ENCODE measurements at regions not wholly inside any gene's neighbourhood (a gene's known extent, or its start where the extent isn't known, plus 50 kb on each side); places are given as distances from the start of the nearest gene placed in this dataset.

DNA sequence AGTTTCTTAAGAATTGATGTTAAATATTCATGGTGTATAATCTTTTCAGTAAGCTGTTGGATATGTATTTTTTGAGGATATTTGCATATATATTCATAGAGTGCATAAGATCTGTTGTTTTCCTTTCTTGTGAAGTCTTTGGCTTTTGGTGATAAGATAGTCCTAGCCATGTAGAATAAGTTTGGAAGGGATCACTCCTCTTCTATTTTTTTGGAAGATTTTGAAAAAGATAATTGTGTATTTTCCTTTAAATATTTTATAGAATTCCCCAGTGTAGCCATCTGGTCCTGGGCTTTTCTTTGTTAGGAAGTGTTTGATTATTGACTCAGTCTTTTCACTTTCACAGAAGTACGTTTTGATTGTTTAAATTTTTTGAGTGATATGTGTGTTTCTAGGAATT, 318.8 kb upstream of the CDH10 start:
- ChIA-PET POLR2A (ENCODE audit: low non-redundant PET) (no interaction called here), CTCF (no interaction called here)
- Histone ChIP-seq H3K4me3 (ENCODE audit: low read depth, low read length, poor library complexity, severe bottlenecking) (no peak overlapping the region), H3K9me3 (ENCODE audit: low read depth, low read length, poor library complexity, severe bottlenecking) (no peaks in the 10 kb centered on the region), H3K27ac (ENCODE audit: low read depth, low read length, poor library complexity, severe bottlenecking) (no peak overlapping the region), H3K27me3 (replicated peaks; ENCODE audit: insufficient read depth, low read depth, low read length, poor library complexity) (no peaks in the 10 kb centered on the region), H3K36me3 (ENCODE audit: insufficient read depth, low read length, poor library complexity, severe bottlenecking) (no peaks in the 10 kb centered on the region), H3K4me1 (ENCODE audit: insufficient read depth, low read length, poor library complexity, severe bottlenecking) (no peaks in the 10 kb centered on the region)
- TF ChIP-seq EZH2 (IDR thresholded peaks at IDR 0.05; ENCODE audit: borderline replicate concordance, low read depth, low read length, poor library complexity, severe bottlenecking): no peak
- TF ChIP-seq, protein P1, sequence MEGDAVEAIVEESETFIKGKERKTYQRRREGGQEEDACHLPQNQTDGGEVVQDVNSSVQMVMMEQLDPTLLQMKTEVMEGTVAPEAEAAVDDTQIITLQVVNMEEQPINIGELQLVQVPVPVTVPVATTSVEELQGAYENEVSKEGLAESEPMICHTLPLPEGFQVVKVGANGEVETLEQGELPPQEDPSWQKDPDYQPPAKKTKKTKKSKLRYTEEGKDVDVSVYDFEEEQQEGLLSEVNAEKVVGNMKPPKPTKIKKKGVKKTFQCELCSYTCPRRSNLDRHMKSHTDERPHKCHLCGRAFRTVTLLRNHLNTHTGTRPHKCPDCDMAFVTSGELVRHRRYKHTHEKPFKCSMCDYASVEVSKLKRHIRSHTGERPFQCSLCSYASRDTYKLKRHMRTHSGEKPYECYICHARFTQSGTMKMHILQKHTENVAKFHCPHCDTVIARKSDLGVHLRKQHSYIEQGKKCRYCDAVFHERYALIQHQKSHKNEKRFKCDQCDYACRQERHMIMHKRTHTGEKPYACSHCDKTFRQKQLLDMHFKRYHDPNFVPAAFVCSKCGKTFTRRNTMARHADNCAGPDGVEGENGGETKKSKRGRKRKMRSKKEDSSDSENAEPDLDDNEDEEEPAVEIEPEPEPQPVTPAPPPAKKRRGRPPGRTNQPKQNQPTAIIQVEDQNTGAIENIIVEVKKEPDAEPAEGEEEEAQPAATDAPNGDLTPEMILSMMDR (conservative IDR thresholded peaks at IDR 0.05; ENCODE audit: low read depth, low read length): no peak
- intact Hi-C loops (cut with micrococcal nuclease; ENCODE audit: unreplicated experiment): no loop called here
- no peak for DNase-seq (ENCODE audit: low spot score)
- BruUV-seq (replicated peaks): no TSS peak

DNA sequence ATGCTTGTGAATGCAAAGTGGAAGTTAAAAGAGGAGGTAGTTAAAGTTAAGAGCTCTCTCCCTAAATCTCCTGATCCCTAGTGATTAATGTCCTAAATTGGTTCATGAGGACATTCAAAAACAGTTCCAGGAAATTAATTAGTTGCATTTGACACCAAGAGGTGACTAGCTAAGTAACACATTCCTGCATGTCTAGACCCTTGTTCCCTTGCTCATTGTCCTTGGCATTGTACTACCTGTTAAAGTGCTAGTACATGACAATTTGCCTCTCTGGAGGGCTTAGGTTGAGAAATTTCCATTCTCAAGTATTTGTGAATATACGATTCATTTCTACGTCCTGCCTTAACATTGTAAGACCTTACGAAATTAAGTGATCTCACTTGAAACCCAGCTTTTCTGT, 278.6 kb upstream of the CDH10 start:
- ChIA-PET POLR2A (ENCODE audit: low non-redundant PET) (no interaction called here), CTCF (no interaction called here)
- DNase-seq (ENCODE audit: low spot score): no peak
- Histone ChIP-seq H3K36me3 (ENCODE audit: insufficient read depth, low read length, poor library complexity, severe bottlenecking) (no peaks in the 10 kb centered on the region), H3K4me1 (ENCODE audit: insufficient read depth, low read length, poor library complexity, severe bottlenecking) (no peaks in the 10 kb centered on the region), H3K27ac (ENCODE audit: low read depth, low read length, poor library complexity, severe bottlenecking) (no peak overlapping the region), H3K4me3 (ENCODE audit: low read depth, low read length, poor library complexity, severe bottlenecking) (no peak overlapping the region), H3K9me3 (ENCODE audit: low read depth, low read length, poor library complexity, severe bottlenecking) (no peaks in the 10 kb centered on the region), H3K27me3 (replicated peaks; ENCODE audit: insufficient read depth, low read depth, low read length, poor library complexity) (no peaks in the 10 kb centered on the region)
- intact Hi-C loops (cut with micrococcal nuclease; ENCODE audit: unreplicated experiment): no loop called here
- no TSS peak for BruUV-seq (replicated peaks)
- no peak for TF ChIP-seq EZH2 (IDR thresholded peaks at IDR 0.05; ENCODE audit: borderline replicate concordance, low read depth, low read length, poor library complexity, severe bottlenecking)
- TF ChIP-seq, protein P1 (conservative IDR thresholded peaks at IDR 0.05; ENCODE audit: low read depth, low read length): no peak

GRCh38 chr5:24918676-24919075, 273.9 kb upstream of the CDH10 start:
- Histone ChIP-seq H3K27ac (ENCODE audit: low read depth, low read length, poor library complexity, severe bottlenecking) (no peak overlapping the region), H3K27me3 (replicated peaks; ENCODE audit: insufficient read depth, low read depth, low read length, poor library complexity) (no peaks in the 10 kb centered on the region), H3K36me3 (ENCODE audit: insufficient read depth, low read length, poor library complexity, severe bottlenecking) (no peaks in the 10 kb centered on the region), H3K9me3 (ENCODE audit: low read depth, low read length, poor library complexity, severe bottlenecking) (no peaks in the 10 kb centered on the region), H3K4me1 (ENCODE audit: insufficient read depth, low read length, poor library complexity, severe bottlenecking) (no peaks in the 10 kb centered on the region), H3K4me3 (ENCODE audit: low read depth, low read length, poor library complexity, severe bottlenecking) (no peak overlapping the region)
- BruUV-seq (replicated peaks): no TSS peak
- DNase-seq (ENCODE audit: low spot score): no peak
- intact Hi-C loops (cut with micrococcal nuclease; ENCODE audit: unreplicated experiment): no loop called here
- ChIA-PET POLR2A (ENCODE audit: low non-redundant PET) (no interaction called here), CTCF (no interaction called here)
- TF ChIP-seq EZH2 (IDR thresholded peaks at IDR 0.05; ENCODE audit: borderline replicate concordance, low read depth, low read length, poor library complexity, severe bottlenecking): no peak
- TF ChIP-seq, protein P1 (conservative IDR thresholded peaks at IDR 0.05; ENCODE audit: low read depth, low read length): no peak

Data from A673 (cell line).